Osteocyte (in vitro differentiated cells): ENCODE measurements at regions not wholly inside any gene's neighbourhood (a gene's known extent, or its start where the extent isn't known, plus 50 kb on each side); places are given as distances from the start of the nearest gene placed in this dataset.

Source experiments
- DNase-seq: peaks from one replicate; pipeline ENCODE4 v3.0.0; 2021; ENCODE audit warnings: mixed read lengths; ENCODE audit not compliant: unreplicated experiment; ENCODE audit errors: extremely low spot score
- H3K27ac Mint-ChIP-seq: one replicate; pipeline ENCODE4 v1.8.0; 2021; ENCODE audit warnings: mild to moderate bottlenecking, mixed read lengths; ENCODE audit not compliant: unreplicated experiment
- H3K27me3 Mint-ChIP-seq: one replicate; pipeline ENCODE4 v1.8.0; 2021; ENCODE audit warnings: mixed read lengths; ENCODE audit not compliant: unreplicated experiment
- H3K36me3 Mint-ChIP-seq: one replicate; pipeline ENCODE4 v1.8.0; 2021; ENCODE audit warnings: mixed read lengths; ENCODE audit not compliant: unreplicated experiment
- H3K4me1 Mint-ChIP-seq: one replicate; pipeline ENCODE4 v1.8.0; 2021; ENCODE audit warnings: mixed read lengths; ENCODE audit not compliant: unreplicated experiment
- H3K4me3 Mint-ChIP-seq: one replicate; pipeline ENCODE4 v1.8.0; 2021; ENCODE audit warnings: mild to moderate bottlenecking, moderate library complexity, mixed read lengths; ENCODE audit not compliant: unreplicated experiment
- H3K9me3 Mint-ChIP-seq: one replicate; pipeline ENCODE4 v1.8.0; 2021; ENCODE audit warnings: mixed read lengths; ENCODE audit not compliant: unreplicated experiment
- TF ChIP-seq, protein P1 (sequence below): fragments of 200-600 bp; sonication (generic); IDR thresholded peaks from 2 replicates; pipeline ENCODE4 v1.5.0; 2021; ENCODE audit warnings: antibody characterized with exemption, mild to moderate bottlenecking, moderate library complexity

GRCh38 chr9:119961774-119962424 is 592.7 kb upstream of the BRINP1 start:
- Mint-ChIP-seq H3K36me3 (no peaks in the 10 kb centered on the region), H3K27ac (no peak overlapping the region), H3K9me3 (no peaks in the 10 kb centered on the region), H3K27me3 (peaks cover 19% of the 10 kb centered on the region), H3K4me1 (peaks cover 26% of the 10 kb centered on the region), H3K4me3 (no peak overlapping the region)
- TF ChIP-seq, protein P1, sequence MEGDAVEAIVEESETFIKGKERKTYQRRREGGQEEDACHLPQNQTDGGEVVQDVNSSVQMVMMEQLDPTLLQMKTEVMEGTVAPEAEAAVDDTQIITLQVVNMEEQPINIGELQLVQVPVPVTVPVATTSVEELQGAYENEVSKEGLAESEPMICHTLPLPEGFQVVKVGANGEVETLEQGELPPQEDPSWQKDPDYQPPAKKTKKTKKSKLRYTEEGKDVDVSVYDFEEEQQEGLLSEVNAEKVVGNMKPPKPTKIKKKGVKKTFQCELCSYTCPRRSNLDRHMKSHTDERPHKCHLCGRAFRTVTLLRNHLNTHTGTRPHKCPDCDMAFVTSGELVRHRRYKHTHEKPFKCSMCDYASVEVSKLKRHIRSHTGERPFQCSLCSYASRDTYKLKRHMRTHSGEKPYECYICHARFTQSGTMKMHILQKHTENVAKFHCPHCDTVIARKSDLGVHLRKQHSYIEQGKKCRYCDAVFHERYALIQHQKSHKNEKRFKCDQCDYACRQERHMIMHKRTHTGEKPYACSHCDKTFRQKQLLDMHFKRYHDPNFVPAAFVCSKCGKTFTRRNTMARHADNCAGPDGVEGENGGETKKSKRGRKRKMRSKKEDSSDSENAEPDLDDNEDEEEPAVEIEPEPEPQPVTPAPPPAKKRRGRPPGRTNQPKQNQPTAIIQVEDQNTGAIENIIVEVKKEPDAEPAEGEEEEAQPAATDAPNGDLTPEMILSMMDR: peak; percentile 69
- DNase-seq: no peak

GRCh38 chr9:119959846-119960545 is 590.8 kb upstream of the BRINP1 start:
- no peaks in the 10 kb centered on the region for H3K36me3 Mint-ChIP-seq
- H3K4me3 Mint-ChIP-seq: no peak overlapping the region
- TF ChIP-seq, protein P1: no peak
- peaks cover 21% of the 10 kb centered on the region for H3K4me1 Mint-ChIP-seq
- peaks cover 9% of the 10 kb centered on the region for H3K27me3 Mint-ChIP-seq
- no peaks in the 10 kb centered on the region for H3K9me3 Mint-ChIP-seq
- H3K27ac Mint-ChIP-seq: no peak overlapping the region
- DNase-seq: no peak

DNA sequence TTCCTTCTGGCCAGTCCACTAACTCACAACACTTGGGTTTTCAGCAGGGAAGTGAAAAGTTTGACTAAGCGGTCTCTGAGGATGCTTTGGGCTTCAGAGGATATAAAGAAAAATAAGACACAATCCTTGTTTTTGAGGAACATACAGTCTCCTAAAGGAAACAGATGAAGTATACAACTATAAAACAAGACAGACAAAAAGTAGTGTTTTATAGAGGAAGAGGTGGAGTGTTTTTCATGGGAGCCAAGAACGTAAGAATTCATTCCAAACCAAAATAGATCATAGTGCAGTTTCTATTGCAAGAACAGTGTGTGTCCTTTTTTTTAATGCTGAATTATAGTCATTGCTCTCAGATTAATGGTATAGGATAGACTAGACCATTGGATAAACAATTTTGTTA is 586.9 kb upstream of the BRINP1 start:
- DNase-seq: no peak
- no peaks in the 10 kb centered on the region for H3K9me3 Mint-ChIP-seq
- no peaks in the 10 kb centered on the region for H3K36me3 Mint-ChIP-seq
- H3K4me3 Mint-ChIP-seq: no peak overlapping the region
- H3K27me3 Mint-ChIP-seq: peaks cover 2% of the 10 kb centered on the region
- H3K27ac Mint-ChIP-seq: no peak overlapping the region
- peaks cover 10% of the 10 kb centered on the region for H3K4me1 Mint-ChIP-seq
- TF ChIP-seq, protein P1: no peak

DNA sequence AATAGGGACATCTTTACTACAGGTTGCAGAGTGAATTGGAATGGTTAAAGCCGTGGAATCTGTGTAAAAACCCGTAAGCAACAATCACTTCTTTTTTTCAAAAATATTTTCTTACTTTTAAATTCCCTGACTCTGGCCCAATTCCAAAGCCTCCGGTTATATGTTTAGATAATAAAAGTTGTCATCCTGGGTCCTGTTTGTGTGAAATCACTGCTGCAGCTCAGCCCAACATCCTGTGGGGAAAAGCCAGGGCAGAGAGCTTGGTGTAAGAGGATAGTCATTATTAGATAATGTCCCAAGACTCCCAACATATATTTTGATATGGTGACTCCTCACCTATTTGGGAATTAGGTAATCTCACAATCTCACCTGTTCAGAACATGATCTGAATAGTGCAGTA is 586.0 kb upstream of the BRINP1 start:
- no peaks in the 10 kb centered on the region for H3K9me3 Mint-ChIP-seq
- H3K4me1 Mint-ChIP-seq: peaks cover 19% of the 10 kb centered on the region
- H3K36me3 Mint-ChIP-seq: no peaks in the 10 kb centered on the region
- peaks cover 2% of the 10 kb centered on the region for H3K27me3 Mint-ChIP-seq
- DNase-seq: no peak
- H3K27ac Mint-ChIP-seq: no peak overlapping the region
- TF ChIP-seq, protein P1: no peak
- H3K4me3 Mint-ChIP-seq: no peak overlapping the region

DNA sequence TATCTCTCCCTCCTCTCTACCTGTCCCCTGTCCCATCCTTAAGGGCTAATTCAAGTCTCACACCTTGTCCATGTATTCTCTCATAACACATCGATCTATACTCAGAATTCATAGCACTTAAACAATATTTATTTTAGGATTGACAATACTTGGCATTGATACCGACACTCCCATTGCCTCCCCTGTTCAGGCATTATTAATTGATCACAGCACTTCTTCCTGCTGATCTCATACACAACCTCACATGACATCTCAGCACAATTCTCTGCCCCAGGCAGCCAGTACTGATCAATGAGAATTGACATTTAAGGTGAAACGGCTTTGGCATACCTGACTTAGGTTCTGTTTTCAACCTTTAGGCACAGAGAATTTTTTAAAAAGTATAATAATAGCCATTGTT is 582.4 kb upstream of the BRINP1 start:
- Mint-ChIP-seq H3K27me3 (no peaks in the 10 kb centered on the region), H3K36me3 (no peaks in the 10 kb centered on the region), H3K4me1 (peaks cover 24% of the 10 kb centered on the region), H3K9me3 (no peaks in the 10 kb centered on the region), H3K4me3 (no peak overlapping the region), H3K27ac (peak overlapping the region; percentile 72)
- TF ChIP-seq, protein P1: no peak
- no peak for DNase-seq
